OCI-M2 (cell line): ENCODE measurements at regions not wholly inside any gene's neighbourhood (a gene's known extent, or its start where the extent isn't known, plus 50 kb on each side); places are given as distances from the start of the nearest gene placed in this dataset.

Source experiments
- DNase-seq: peaks from one replicate; lab custom pipeline; 2025; ENCODE audit not compliant: unreplicated experiment; lab: John Stamatoyannopoulos, UW

- DNase-seq = no peak
These were observed 460.0 kb downstream of the FUT8 start for GRCh38 chr14:65872536-65872935.

GRCh38 chr14:65877166-65877565, 464.6 kb downstream of the FUT8 start:
- no peak for DNase-seq

GRCh38 chr14:65877624-65878023, 465.1 kb downstream of the FUT8 start:
- DNase-seq = no peak

- no peak for DNase-seq
These were observed 466.1 kb downstream of the FUT8 start for GRCh38 chr14:65878586-65878985.

- DNase-seq = no peak
These were observed 466.9 kb downstream of the FUT8 start for GRCh38 chr14:65879248-65880009.

- no peak for DNase-seq
These were observed 468.0 kb downstream of the FUT8 start for GRCh38 chr14:65880507-65880906.

GRCh38 chr14:65881642-65882041, 469.1 kb downstream of the FUT8 start:
- no peak for DNase-seq

- no peak for DNase-seq
These were observed 476.1 kb downstream of the FUT8 start for GRCh38 chr14:65888677-65889076.

- DNase-seq = no peak
These were observed 479.8 kb downstream of the FUT8 start for GRCh38 chr14:65892315-65892714.

GRCh38 chr14:65900164-65900563, 487.6 kb downstream of the FUT8 start:
- no peak for DNase-seq

- DNase-seq = no peak
These were observed 489.1 kb downstream of the FUT8 start for GRCh38 chr14:65901595-65901994.

- DNase-seq = no peak
These were observed 492.5 kb downstream of the FUT8 start for GRCh38 chr14:65904988-65905387.

- DNase-seq = no peak
These were observed 493.8 kb downstream of the FUT8 start for GRCh38 chr14:65906344-65906743.

- DNase-seq = no peak
These were observed 494.4 kb downstream of the FUT8 start for GRCh38 chr14:65906948-65907347.

GRCh38 chr14:65910108-65910786, 497.7 kb downstream of the FUT8 start:
- DNase-seq = no peak

GRCh38 chr14:65915125-65915524, 502.6 kb downstream of the FUT8 start:
- DNase-seq = no peak

GRCh38 chr14:65916055-65916454, 503.5 kb downstream of the FUT8 start:
- DNase-seq = no peak

GRCh38 chr14:65920996-65921395, 508.5 kb downstream of the FUT8 start:
- DNase-seq = no peak

- DNase-seq = no peak
These were observed 509.6 kb downstream of the FUT8 start for GRCh38 chr14:65922142-65922541.

GRCh38 chr14:65926504-65926903, 514.0 kb downstream of the FUT8 start:
- DNase-seq = no peak

- no peak for DNase-seq
These were observed 514.6 kb downstream of the FUT8 start for GRCh38 chr14:65926935-65927700.

- DNase-seq = no peak
These were observed 515.4 kb downstream of the FUT8 start for GRCh38 chr14:65927931-65928356.
